Nephron progenitor cell (in vitro differentiated cells): ENCODE measurements at regions not wholly inside any gene's neighbourhood (a gene's known extent, or its start where the extent isn't known, plus 50 kb on each side); places are given as distances from the start of the nearest gene placed in this dataset.
A peak's percentile ranks its signal among the peaks of the same experiment; 100 is the strongest.

Experiments used
- DNase-seq: peaks from one replicate; pipeline ENCODE4 v3.0.0; 2021
- H3K27ac Mint-ChIP-seq: 2 replicates; pipeline ENCODE4 v1.8.0; 2021; ENCODE audit warnings: mild to moderate bottlenecking, moderate library complexity, mixed read lengths
- H3K27me3 Mint-ChIP-seq: 2 replicates; pipeline ENCODE4 v1.8.0; 2021; ENCODE audit warnings: mild to moderate bottlenecking, low read depth, mixed read lengths; ENCODE audit not compliant: poor library complexity
- H3K36me3 Mint-ChIP-seq: 2 replicates; pipeline ENCODE4 v1.8.0; 2021; ENCODE audit warnings: low read depth, mixed read lengths
- H3K4me1 Mint-ChIP-seq: 2 replicates; pipeline ENCODE4 v1.8.0; 2021; ENCODE audit warnings: mixed read lengths
- H3K4me3 Mint-ChIP-seq: 2 replicates; pipeline ENCODE4 v1.8.0; 2021; ENCODE audit warnings: mild to moderate bottlenecking, moderate library complexity, mixed read lengths
- H3K9me3 Mint-ChIP-seq: 2 replicates; pipeline ENCODE4 v1.8.0; 2021; ENCODE audit warnings: mild to moderate bottlenecking, moderate library complexity, mixed read lengths
- TF ChIP-seq, protein P1 (sequence below): fragments of 200-600 bp; sonication (generic); IDR thresholded peaks from 2 replicates; pipeline ENCODE4 v1.5.0; 2021; ENCODE audit warnings: antibody characterized with exemption

DNA sequence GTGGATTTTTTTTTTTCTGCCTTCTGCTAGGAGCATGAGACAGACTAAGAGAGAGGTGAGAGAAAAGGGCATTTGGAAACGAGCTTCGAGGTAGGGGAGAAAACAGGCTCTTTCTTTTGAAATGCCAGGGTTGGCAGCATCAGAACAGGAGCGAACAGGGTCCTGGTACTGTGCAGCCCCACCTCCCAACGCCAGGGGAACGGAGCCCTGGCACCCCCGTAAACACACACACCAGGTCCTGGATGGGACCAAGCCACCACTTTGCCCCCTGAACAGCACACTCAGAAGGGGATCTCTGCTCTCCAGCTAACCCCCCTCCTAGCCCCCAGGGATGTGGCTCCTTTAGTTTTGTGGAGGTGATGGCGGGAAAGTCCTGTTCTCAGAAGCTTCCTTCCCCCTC is 127.1 kb downstream of the CTTN start:
- peaks cover 43% of the 10 kb centered on the region for H3K4me1 Mint-ChIP-seq
- H3K36me3 Mint-ChIP-seq: no peaks in the 10 kb centered on the region
- no peaks in the 10 kb centered on the region for H3K9me3 Mint-ChIP-seq
- no peak for DNase-seq
- H3K27ac Mint-ChIP-seq: no peak overlapping the region
- TF ChIP-seq, protein P1, sequence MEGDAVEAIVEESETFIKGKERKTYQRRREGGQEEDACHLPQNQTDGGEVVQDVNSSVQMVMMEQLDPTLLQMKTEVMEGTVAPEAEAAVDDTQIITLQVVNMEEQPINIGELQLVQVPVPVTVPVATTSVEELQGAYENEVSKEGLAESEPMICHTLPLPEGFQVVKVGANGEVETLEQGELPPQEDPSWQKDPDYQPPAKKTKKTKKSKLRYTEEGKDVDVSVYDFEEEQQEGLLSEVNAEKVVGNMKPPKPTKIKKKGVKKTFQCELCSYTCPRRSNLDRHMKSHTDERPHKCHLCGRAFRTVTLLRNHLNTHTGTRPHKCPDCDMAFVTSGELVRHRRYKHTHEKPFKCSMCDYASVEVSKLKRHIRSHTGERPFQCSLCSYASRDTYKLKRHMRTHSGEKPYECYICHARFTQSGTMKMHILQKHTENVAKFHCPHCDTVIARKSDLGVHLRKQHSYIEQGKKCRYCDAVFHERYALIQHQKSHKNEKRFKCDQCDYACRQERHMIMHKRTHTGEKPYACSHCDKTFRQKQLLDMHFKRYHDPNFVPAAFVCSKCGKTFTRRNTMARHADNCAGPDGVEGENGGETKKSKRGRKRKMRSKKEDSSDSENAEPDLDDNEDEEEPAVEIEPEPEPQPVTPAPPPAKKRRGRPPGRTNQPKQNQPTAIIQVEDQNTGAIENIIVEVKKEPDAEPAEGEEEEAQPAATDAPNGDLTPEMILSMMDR: no peak
- no peak overlapping the region for H3K4me3 Mint-ChIP-seq
- H3K27me3 Mint-ChIP-seq: peaks cover 19% of the 10 kb centered on the region

DNA sequence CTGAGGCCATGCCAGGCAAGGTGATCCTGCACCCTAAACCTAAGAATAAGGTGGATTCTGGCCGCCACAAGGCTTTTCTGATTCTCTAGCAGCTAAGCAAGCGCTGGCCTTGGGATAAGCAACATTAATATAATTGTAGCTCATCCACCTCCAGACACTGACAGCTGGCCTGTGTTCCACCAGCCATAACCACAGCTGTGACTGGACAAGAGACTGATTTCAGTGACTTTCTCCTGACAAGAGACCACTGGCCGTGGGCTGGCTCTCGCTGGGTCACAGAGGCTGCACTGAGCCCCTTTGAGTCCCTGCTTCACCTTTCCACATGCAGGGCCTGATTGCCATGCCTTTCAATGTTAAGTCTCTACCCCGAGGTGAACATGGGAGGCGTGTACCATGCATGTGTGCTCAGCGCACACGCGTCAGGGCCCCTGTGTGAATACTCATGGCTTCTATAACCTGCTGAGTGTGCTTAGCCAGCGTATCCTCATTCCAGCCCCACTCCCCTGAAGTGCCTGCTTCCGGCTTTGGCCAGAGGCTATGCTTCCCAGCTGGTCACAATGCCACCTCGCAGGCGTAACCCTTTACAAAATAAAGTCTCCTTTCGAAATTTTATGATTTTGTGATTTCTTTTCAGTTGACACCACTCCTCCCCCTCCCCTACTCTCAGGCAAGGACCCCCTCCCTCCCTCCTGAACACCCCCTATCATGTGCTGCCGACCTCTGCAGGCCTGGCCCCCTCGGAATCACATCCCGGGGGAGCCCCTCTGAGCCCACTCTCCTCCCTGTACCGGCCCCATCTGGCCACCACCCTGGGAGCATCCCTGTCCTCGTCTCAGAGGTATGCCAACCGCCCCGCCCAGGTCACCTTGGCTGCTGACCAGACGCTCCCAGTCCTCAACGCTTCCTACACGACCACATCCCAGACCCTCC is 128.1 kb downstream of the CTTN start:
- no peak overlapping the region for H3K4me3 Mint-ChIP-seq
- no peaks in the 10 kb centered on the region for H3K36me3 Mint-ChIP-seq
- TF ChIP-seq, protein P1: no peak
- H3K4me1 Mint-ChIP-seq: peaks cover 42% of the 10 kb centered on the region
- H3K27ac Mint-ChIP-seq: peak overlapping the region; percentile 65
- H3K9me3 Mint-ChIP-seq: no peaks in the 10 kb centered on the region
- H3K27me3 Mint-ChIP-seq: peaks cover 16% of the 10 kb centered on the region
- DNase-seq: no peak

DNA sequence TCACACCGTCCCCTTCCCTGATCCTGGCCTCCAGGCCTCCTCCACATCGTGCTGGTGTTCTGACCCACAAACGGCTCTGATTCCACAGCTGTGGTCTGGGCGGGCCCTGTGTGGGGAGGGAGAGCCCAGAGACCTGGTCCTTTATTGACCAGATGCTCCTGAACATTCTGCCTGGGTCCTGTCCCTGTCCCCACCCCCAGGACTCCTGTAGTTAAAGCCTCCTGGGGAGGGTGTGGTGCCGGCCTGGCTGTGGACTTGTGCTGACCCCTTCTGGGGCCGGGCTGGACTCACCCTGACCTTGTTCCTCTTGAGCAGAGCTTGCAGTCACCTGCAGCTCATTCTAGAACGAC is 128.7 kb downstream of the CTTN start:
- peak overlapping the region; percentile 65 for H3K27ac Mint-ChIP-seq
- H3K9me3 Mint-ChIP-seq: no peaks in the 10 kb centered on the region
- H3K27me3 Mint-ChIP-seq: peaks cover 10% of the 10 kb centered on the region
- no peak for DNase-seq
- TF ChIP-seq, protein P1: no peak
- H3K4me3 Mint-ChIP-seq: no peak overlapping the region
- H3K36me3 Mint-ChIP-seq: no peaks in the 10 kb centered on the region
- H3K4me1 Mint-ChIP-seq: peaks cover 40% of the 10 kb centered on the region

DNA sequence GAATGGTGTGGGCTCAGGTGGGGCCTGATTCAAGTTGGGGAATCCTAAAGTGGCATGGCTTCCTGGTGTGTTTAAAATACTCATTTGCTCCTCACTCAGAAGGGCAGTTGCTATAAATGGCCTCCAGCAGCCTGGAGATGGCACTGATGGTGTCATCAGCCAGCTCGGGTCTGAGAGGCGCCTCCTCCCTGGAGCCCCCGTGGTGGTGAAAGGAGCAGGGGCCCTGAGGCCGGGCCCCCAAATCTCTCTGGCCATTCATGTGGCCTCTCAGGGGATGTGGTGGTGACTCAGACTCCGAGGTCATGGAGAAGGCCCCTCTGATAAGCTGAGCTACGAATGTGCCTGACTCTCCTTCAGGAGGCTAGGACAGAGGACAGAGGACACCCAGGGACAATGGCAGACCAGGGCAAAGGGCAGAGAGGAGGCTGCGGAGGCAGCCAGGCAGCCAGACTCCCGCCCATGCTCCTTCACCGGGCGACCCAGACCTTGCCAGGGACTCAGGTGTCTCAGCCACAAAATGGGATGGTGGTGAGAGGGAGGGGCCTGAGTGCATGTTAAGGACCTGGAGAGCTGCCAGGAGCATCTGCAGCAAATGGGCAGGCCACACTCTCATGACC is 129.2 kb downstream of the CTTN start:
- peaks cover 5% of the 10 kb centered on the region for H3K27me3 Mint-ChIP-seq

DNA sequence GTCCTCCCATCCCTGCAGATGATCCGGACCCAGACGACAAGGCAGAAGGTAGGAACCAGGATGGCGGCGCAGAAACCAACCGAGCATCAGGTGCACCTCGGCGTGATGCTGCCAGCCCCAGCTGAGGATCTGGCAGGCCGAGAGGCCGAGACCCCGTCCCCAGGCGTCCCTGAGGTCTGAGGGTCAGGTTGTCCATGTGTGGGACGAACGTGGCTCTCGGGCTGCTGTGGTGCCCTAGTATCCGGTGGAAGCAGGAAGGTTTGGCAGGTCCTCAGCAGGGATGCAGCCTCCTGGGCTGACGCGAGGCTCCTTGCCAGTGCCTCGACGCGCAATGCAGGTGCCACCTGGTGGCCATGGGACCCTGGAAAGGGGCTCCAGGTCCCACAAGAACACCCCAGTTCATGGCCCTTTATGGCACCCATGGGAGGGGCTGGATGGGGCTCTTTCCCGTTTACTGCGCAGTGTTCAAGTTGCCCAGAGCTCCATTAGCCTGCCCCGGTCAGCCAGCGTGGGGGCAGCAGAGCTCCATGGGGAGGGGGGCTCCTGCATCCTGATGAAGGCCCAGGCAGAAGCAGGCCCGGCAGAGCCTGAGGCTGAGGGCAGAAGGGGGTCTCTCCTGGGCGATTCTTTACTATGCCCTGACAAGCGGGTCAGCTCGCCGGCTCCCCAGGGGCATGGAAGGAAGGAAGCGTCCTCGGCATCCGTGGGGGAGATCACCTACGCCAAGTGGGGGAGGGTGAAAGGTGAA is 129.9 kb downstream of the CTTN start:
- TF ChIP-seq, protein P1: no peak
- H3K36me3 Mint-ChIP-seq: no peaks in the 10 kb centered on the region
- H3K27ac Mint-ChIP-seq: no peak overlapping the region
- H3K4me1 Mint-ChIP-seq: peaks cover 28% of the 10 kb centered on the region
- H3K27me3 Mint-ChIP-seq: peaks cover 3% of the 10 kb centered on the region
- no peaks in the 10 kb centered on the region for H3K9me3 Mint-ChIP-seq
- H3K4me3 Mint-ChIP-seq: no peak overlapping the region
- DNase-seq: no peak

More for the DNA sequence above, 129.2 kb downstream of the CTTN start:
- no peak for DNase-seq
- H3K36me3 Mint-ChIP-seq: no peaks in the 10 kb centered on the region
- H3K4me3 Mint-ChIP-seq: no peak overlapping the region
- peaks cover 35% of the 10 kb centered on the region for H3K4me1 Mint-ChIP-seq
- TF ChIP-seq, protein P1: no peak
- H3K9me3 Mint-ChIP-seq: no peaks in the 10 kb centered on the region
- no peak overlapping the region for H3K27ac Mint-ChIP-seq
